GM12801 (cell line): ENCODE measurements at regions not wholly inside any gene's neighbourhood (a gene's known extent, or its start where the extent isn't known, plus 50 kb on each side); places are given as distances from the start of the nearest gene placed in this dataset.

Experiments used
- CTCF ChIP-seq: IDR thresholded peaks from one replicate; pipeline ENCODE4 v1.5.1; 2011; ENCODE audit warnings: control low read depth; ENCODE audit not compliant: insufficient read length; ENCODE audit errors: extremely low read depth

DNA sequence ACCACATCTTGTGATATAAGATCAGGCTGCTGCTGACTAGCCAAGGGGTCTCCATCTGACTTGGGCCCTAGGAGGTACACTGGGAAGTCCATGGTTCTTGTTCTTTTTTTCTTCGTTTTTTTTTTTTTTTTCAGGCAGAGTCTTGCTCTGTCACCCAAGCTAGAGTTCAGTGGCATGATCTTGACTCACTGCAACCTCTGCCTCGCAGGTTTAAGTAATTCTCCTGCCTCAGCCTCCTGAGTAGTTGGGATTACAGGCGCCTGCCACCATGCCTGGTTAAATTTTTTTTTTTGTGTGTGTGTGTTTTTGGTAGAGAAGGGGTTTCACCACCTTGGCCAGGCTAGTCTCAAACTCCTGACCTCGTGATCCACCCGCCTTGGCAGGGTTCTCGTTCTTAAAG lies 178.2 kb downstream of the RMST start:
- TF ChIP-seq CTCF: no peak

- TF ChIP-seq CTCF: no peak
Measured at GRCh38 chr12:97642911-97643310, 180.3 kb downstream of the RMST start.

GRCh38 chr12:97643924-97644323 lies 181.3 kb downstream of the RMST start:
- no peak for TF ChIP-seq CTCF

GRCh38 chr12:97645726-97646125 lies 183.1 kb downstream of the RMST start:
- no peak for TF ChIP-seq CTCF

GRCh38 chr12:97647142-97647541 lies 184.5 kb downstream of the RMST start:
- no peak for TF ChIP-seq CTCF

DNA sequence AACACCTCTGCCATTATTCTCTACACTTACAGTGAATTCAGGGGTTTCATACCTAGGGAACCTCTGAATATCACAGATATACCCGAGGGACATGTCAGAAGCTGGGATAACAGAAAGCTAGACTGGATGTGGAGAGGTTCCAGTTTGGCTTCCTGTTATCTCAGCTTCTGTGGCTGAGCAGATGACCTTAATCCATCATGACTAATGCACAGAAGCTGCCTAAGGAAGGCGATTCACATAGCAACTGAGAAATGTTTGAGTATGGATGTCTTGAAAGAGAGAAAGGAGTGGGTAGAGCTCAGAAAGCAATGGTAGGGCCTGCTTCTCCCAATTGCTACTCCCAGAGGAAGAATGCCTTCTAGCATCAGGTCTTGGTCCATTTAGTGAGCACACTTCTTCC lies 187.6 kb downstream of the RMST start:
- no peak for TF ChIP-seq CTCF

GRCh38 chr12:97659117-97659880 lies 196.7 kb downstream of the RMST start:
- TF ChIP-seq CTCF: no peak
